ENCODE measurements at regions not wholly inside any gene's neighbourhood (a gene's known extent, or its start where the extent isn't known, plus 50 kb on each side); places are given as distances from the start of the nearest gene placed in this dataset.

GRCh38 chr14:53391156-53391555 lies 238.0 kb upstream of the DDHD1 start:
- H4K91ac ChIP-seq (ENCODE audit: insufficient read length, low read depth, low read length), result no peak overlapping the region
- H3K27ac ChIP-seq (ENCODE audit: insufficient read length, low read depth, low read length), result no peak overlapping the region
- no peaks in the 10 kb centered on the region for H3K4me1 ChIP-seq (ENCODE audit: insufficient read depth, low read length)
- no peak for DNase-seq
- H2BK12ac ChIP-seq (ENCODE audit: insufficient read length, low read depth, low read length), result no peak overlapping the region
- Mint-ChIP-seq H3K27ac (no peak overlapping the region), H3K4me1 (peaks cover 6 to 7% of the 10 kb centered on the region in 2 experiments), H3K36me3 (ENCODE audit: insufficient read depth in 1 of 3, low read depth in 3 of 3) (peaks cover 13 to 15% (median 15%) of the 10 kb centered on the region in 3 experiments), H3K4me3 (no peak overlapping the region), H3K27me3 (ENCODE audit: low read depth) (no peaks in the 10 kb centered on the region), H3K9me3 (peaks cover 15 to 23% of the 10 kb centered on the region in 2 experiments)
- H4K20me1 ChIP-seq (ENCODE audit: control insufficient read depth, insufficient read depth, insufficient read length), result no peaks in the 10 kb centered on the region
- H2BK20ac ChIP-seq (ENCODE audit: low read depth, low read length, poor library complexity, severe bottlenecking), result no peak overlapping the region
- no peaks in the 10 kb centered on the region for H3K79me1 ChIP-seq (ENCODE audit: insufficient read depth, low read depth, low read length, poor library complexity, severe bottlenecking)
- no peaks in the 10 kb centered on the region for H3K27me3 ChIP-seq (ENCODE audit: insufficient read depth, low read length)
- H3K23me2 ChIP-seq (ENCODE audit: insufficient read length, low read depth, low read length, poor library complexity, severe bottlenecking), result no peaks in the 10 kb centered on the region
- no peak overlapping the region for H3K4me2 ChIP-seq (ENCODE audit: insufficient read depth, insufficient read length, low read length)
- no peak overlapping the region for H2BK120ac ChIP-seq (ENCODE audit: low read depth, low read length, poor library complexity, severe bottlenecking)
- no peak overlapping the region for H4K5ac ChIP-seq (ENCODE audit: insufficient read length, low read depth, low read length)
- no peak for TF ChIP-seq CTCF (conservative IDR thresholded peaks at IDR 0.05)
- no peak overlapping the region for H3K4ac ChIP-seq (ENCODE audit: low read depth, low read length)
- H2BK5ac ChIP-seq (ENCODE audit: insufficient read length, low read length), result no peak overlapping the region
- no peak overlapping the region for H2AFZ ChIP-seq (ENCODE audit: low read length)
- no peaks in the 10 kb centered on the region for H3K79me2 ChIP-seq (ENCODE audit: insufficient read depth, low read length)
- H3T11ph ChIP-seq (ENCODE audit: low read length), result no peak overlapping the region
- H3K9me3 ChIP-seq (ENCODE audit: control insufficient read depth, low read depth, low read length), result peaks cover 7% of the 10 kb centered on the region
- H2AK5ac ChIP-seq (ENCODE audit: insufficient read length, low read length), result no peak overlapping the region
- H3K14ac ChIP-seq (ENCODE audit: insufficient read depth, low read length), result no peak overlapping the region
- no peak overlapping the region for H3K18ac ChIP-seq (ENCODE audit: insufficient read length, low read depth, low read length)
- no peak overlapping the region for H4K8ac ChIP-seq (replicated peaks; ENCODE audit: insufficient read length, low read depth, low read length)
- no peak overlapping the region for H3K23ac ChIP-seq (ENCODE audit: insufficient read length, low read depth, low read length)
- H3K56ac ChIP-seq (ENCODE audit: insufficient read length, low read depth, low read length), result no peak overlapping the region
- no peak overlapping the region for H3K9ac ChIP-seq (ENCODE audit: extremely low read depth, insufficient read length, low read length)
- whole genome bisulfite sequencing (ENCODE audit: extremely low coverage, insufficient read length, low lambda C conversion rate), result no CpG with 5 or more reads among the region's 2 CpGs
- no peak overlapping the region for H2BK15ac ChIP-seq (ENCODE audit: low read depth, low read length)
